ENCODE measurements at regions not wholly inside any gene's neighbourhood (a gene's known extent, or its start where the extent isn't known, plus 50 kb on each side); places are given as distances from the start of the nearest gene placed in this dataset.

GRCh38 chr13:32910530-32910929 lies 105.7 kb upstream of the KL start:
- peaks cover 0 to 8% (median 0%) of the 10 kb centered on the region in 4 donors for H3K4me1 ChIP-seq
- intact Hi-C loops (cut with DNase I; ENCODE audit: low total_unique reads), result no loop called here
- H3K27ac ChIP-seq, result no peak overlapping the region
- TF ChIP-seq POLR2A (IDR thresholded peaks at IDR 0.05), result no peak
- TF ChIP-seq, protein P1, sequence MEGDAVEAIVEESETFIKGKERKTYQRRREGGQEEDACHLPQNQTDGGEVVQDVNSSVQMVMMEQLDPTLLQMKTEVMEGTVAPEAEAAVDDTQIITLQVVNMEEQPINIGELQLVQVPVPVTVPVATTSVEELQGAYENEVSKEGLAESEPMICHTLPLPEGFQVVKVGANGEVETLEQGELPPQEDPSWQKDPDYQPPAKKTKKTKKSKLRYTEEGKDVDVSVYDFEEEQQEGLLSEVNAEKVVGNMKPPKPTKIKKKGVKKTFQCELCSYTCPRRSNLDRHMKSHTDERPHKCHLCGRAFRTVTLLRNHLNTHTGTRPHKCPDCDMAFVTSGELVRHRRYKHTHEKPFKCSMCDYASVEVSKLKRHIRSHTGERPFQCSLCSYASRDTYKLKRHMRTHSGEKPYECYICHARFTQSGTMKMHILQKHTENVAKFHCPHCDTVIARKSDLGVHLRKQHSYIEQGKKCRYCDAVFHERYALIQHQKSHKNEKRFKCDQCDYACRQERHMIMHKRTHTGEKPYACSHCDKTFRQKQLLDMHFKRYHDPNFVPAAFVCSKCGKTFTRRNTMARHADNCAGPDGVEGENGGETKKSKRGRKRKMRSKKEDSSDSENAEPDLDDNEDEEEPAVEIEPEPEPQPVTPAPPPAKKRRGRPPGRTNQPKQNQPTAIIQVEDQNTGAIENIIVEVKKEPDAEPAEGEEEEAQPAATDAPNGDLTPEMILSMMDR (IDR thresholded peaks at IDR 0.05), result no peak
- no peak for TF ChIP-seq EP300 (IDR thresholded peaks at IDR 0.05; ENCODE audit: low read depth)
- no peak for TF ChIP-seq POLR2AphosphoS5 (IDR thresholded peaks at IDR 0.05)
- H3K9me3 ChIP-seq, result no peaks in the 10 kb centered on the region
- no peaks in the 10 kb centered on the region for H3K27me3 ChIP-seq
- H3K4me3 ChIP-seq, result no peak overlapping the region
- in situ Hi-C loops (cut with MboI; ENCODE audit: low pct_ligation_motif_present in 1 of 4, low pct_unique_long_range_greater_than_20kb in 1 of 4, low sequenced_read_pairs in 3 of 4), result no loop called here
- DNase-seq, result no peak
- 69 to 85% methylated on average over 3 of the region's 3 CpGs for WGBS, 2 donors (ENCODE audit: low coverage in 1 of 2)
- no peaks in the 10 kb centered on the region for H3K36me3 ChIP-seq

- Histone ChIP-seq H3K9me3 (no peaks in the 10 kb centered on the region), H3K27ac (no peak overlapping the region), H3K36me3 (no peaks in the 10 kb centered on the region), H3K4me3 (no peak overlapping the region), H3K4me1 (no peaks in the 10 kb centered on the region), H3K27me3 (no peaks in the 10 kb centered on the region)
- intact Hi-C loops (cut with DNase I; ENCODE audit: low total_unique reads), result no loop called here
- TF ChIP-seq, protein P1 (IDR thresholded peaks at IDR 0.05), result peak in 2 of 5 experiments; percentile 14 to 21
- no peak for TF ChIP-seq EP300 (IDR thresholded peaks at IDR 0.05; ENCODE audit: low read depth)
- 80 to 97% methylated on average over 1 to 2 of the region's 2 CpGs for WGBS, 2 donors (ENCODE audit: low coverage in 1 of 2)
- in situ Hi-C loops (cut with MboI; ENCODE audit: low pct_ligation_motif_present in 1 of 4, low pct_unique_long_range_greater_than_20kb in 1 of 4, low sequenced_read_pairs in 3 of 4), result no loop called here
- no peak for DNase-seq
These were observed 104.7 kb upstream of the KL start for GRCh38 chr13:32911506-32911905.

- Histone ChIP-seq H3K4me3 (no peak overlapping the region), H3K27me3 (no peaks in the 10 kb centered on the region), H3K27ac (no peak overlapping the region), H3K36me3 (no peaks in the 10 kb centered on the region), H3K4me1 (no peaks in the 10 kb centered on the region), H3K9me3 (no peaks in the 10 kb centered on the region)
- DNase-seq, result no peak
- intact Hi-C loops (cut with DNase I; ENCODE audit: low total_unique reads), result no loop called here
- WGBS, 2 donors (ENCODE audit: low coverage in 1 of 2), result 77 to 86% methylated on average over 1 of the region's 1 CpG
- in situ Hi-C loops (cut with MboI; ENCODE audit: low pct_ligation_motif_present in 1 of 4, low pct_unique_long_range_greater_than_20kb in 1 of 4, low sequenced_read_pairs in 3 of 4), result no loop called here
- TF ChIP-seq POLR2A (IDR thresholded peaks at IDR 0.05) (no peak), EP300 (IDR thresholded peaks at IDR 0.05; ENCODE audit: low read depth) (no peak)
- TF ChIP-seq, protein P1 (IDR thresholded peaks at IDR 0.05), result no peak
These were observed 101.5 kb upstream of the KL start for GRCh38 chr13:32914686-32915085.

- 50 to 70% methylated on average over 2 of the region's 2 CpGs for WGBS, 2 donors (ENCODE audit: low coverage in 1 of 2)
- intact Hi-C loops (cut with DNase I; ENCODE audit: low total_unique reads) (no loop called here), in situ Hi-C loops (cut with MboI; ENCODE audit: low pct_ligation_motif_present in 1 of 4, low pct_unique_long_range_greater_than_20kb in 1 of 4, low sequenced_read_pairs in 3 of 4) (no loop called here)
- TF ChIP-seq, protein P1 (IDR thresholded peaks at IDR 0.05), result no peak
- TF ChIP-seq EP300 (IDR thresholded peaks at IDR 0.05; ENCODE audit: low read depth), result no peak
- no peak for TF ChIP-seq POLR2AphosphoS5 (IDR thresholded peaks at IDR 0.05)
- no peak for TF ChIP-seq POLR2A (IDR thresholded peaks at IDR 0.05)
- Histone ChIP-seq H3K27me3 (no peaks in the 10 kb centered on the region), H3K27ac (no peak overlapping the region), H3K4me1 (no peaks in the 10 kb centered on the region), H3K36me3 (no peaks in the 10 kb centered on the region), H3K4me3 (no peak overlapping the region), H3K9me3 (no peaks in the 10 kb centered on the region)
- no peak for DNase-seq
These were observed 98.7 kb upstream of the KL start for GRCh38 chr13:32917504-32917903.
